Heart right ventricle (tissue), 16 donors: ENCODE measurements at regions not wholly inside any gene's neighbourhood (a gene's known extent, or its start where the extent isn't known, plus 50 kb on each side); places are given as distances from the start of the nearest gene placed in this dataset.

Experiments used
- ATAC-seq, 8 donors: fragments of 200-7000 bp; cut with Tn5 transposase; one replicate each; pipeline ENCODE4 v1.9.1; 2020; ENCODE audit warnings: mild to moderate bottlenecking in 8 of 8, moderate library complexity in 8 of 8, moderate number of reproducible peaks in 1 of 8
- DNase-seq, 2 donors: peaks; one replicate each; pipeline ENCODE4 v3.0.0-alpha.2; 2020
- H3K27ac ChIP-seq, 10 donors: fragments of 200-600 bp; sonication (generic) in 2 of 10; one replicate each; pipeline versions ENCODE4 v1.5.0 to v1.8.0; 2020 to 2022; ENCODE audit warnings: mild to moderate bottlenecking in 3 of 10
- H3K27me3 ChIP-seq, 7 donors: fragments of 200-600 bp; one replicate each; pipeline ENCODE4 v1.8.0; 2021 to 2022; ENCODE audit warnings: mild to moderate bottlenecking in 2 of 7
- H3K36me3 ChIP-seq, 9 donors: fragments of 200-600 bp; sonication (generic) in 1 of 9; one replicate each; pipeline versions ENCODE4 v1.5.0 to v1.8.0; 2020 to 2022; ENCODE audit warnings: mild to moderate bottlenecking in 2 of 9
- H3K4me1 ChIP-seq, 9 donors: fragments of 200-600 bp; sonication (generic) in 1 of 9; one replicate each; pipeline versions ENCODE4 v1.5.0 to v1.8.0; 2020 to 2022; ENCODE audit warnings: mild to moderate bottlenecking in 4 of 9
- H3K4me3 ChIP-seq, 10 donors: fragments of 200-600 bp; sonication (generic) in 2 of 10; one replicate each; pipeline versions ENCODE4 v1.5.0 to v1.8.0; 2020 to 2022; ENCODE audit warnings: mild to moderate bottlenecking in 7 of 10, moderate library complexity in 2 of 10
- H3K9me3 ChIP-seq, 11 donors: fragments of 200-600 bp in 10 of 11; sonication (generic) in 2 of 11; one replicate each; pipeline versions ENCODE4 v1.5.0 to v1.8.0; 2013 to 2022; ENCODE audit warnings: mild to moderate bottlenecking in 2 of 11, control low read depth in 1 of 11, moderate library complexity in 1 of 11
- WGBS, 2 donors: extraction: QIAGEN DNeasy Blood & Tissue Kit; methylation state at CpG; one replicate each; pipeline ENCODE4 v1.1.7; 2013; ENCODE audit warnings: inconsistent platforms in 1 of 2; 5-methylcytosine and 5-hydroxymethylcytosine counted together
- intact Hi-C, 10 donors: fragments of 100-400 bp; cut with DNase I; formaldehyde crosslinking; loops; one replicate each; pipeline versions ENCODE4 v1.11.1 to v1.14.2; 2022
- TF ChIP-seq, protein P1 (sequence below), 9 donors: fragments of 200-600 bp; sonication (generic) in 2 of 9; IDR thresholded peaks; one replicate each; pipeline versions ENCODE4 v1.5.0 to v1.8.0; 2021 to 2022; ENCODE audit warnings: antibody characterized with exemption in 9 of 9, mild to moderate bottlenecking in 5 of 9, moderate library complexity in 1 of 9
- donor health status: Arrhythmogenic right ventricular cardiomyopathy.
- donor health status: ischemic (EF 13 %, LVEDD 7.1; RV severe dilation, severe dysfunction).
- donor health status: healthy with polysubstance abuse.
- donor health status: DM: no; HTN: yes; CAD: no.
- donor health status: DM: no; HTN: no; CAD: no.
- donor health status: ischemic (EF 25% LVEDD 6.9; RV normal size, moderate dysfunction).
- donor health status: ischemic (EF 25% LVEDD 5.7; RV mildly dilated, moderate dysfunction).
- donor health status: healthy.
- donor health status: DM: yes; HTN: yes; CAD: no.
- donor health status: Ischemic cardiomyopathy.
- donor health status: ischemic (EF 35%, LVEDD 5.7; RV mildly dilated, moderate dysfunction).
- donor health status: nonischemic (EF 11% LVEDD 7.7; RV severe dilation, severe dysfunction).
- donor health status: DM: yes; HTN: yes; CAD: no.
- donor health status: PGD.
- donor health status: ischemic (EF 29% LVEDD 5.4; RV normal size, mild dysfunction).
- donor health status: nonischemic (EF 23%, LVEDD 6.1; RV moderate dilation, normal function).

DNA sequence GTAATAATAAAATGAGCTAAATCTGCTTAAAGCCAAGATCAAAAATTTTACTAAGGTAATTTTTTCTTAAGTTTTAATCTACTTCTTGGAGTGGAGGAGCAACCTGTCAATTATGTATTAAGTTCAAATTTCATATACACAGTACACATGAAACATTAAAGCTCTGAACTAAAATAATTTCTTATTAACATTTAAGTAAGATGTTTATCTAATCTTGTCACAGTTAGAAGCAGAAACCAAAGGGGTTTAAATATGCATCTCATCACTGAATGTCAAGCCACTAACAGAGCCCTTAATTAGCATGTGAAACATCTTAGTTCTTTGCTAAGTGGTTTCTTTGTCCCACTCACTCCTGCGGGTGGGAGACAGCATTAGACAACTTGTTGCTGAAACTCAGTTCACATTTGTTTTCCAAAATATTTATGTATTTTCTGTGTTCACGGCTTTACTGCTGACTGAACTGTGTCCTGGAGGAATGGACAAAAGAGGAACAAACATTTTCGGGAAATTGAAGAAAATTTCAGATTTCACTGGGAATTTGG, 130.9 kb upstream of the MBL2 start:
- H3K27ac ChIP-seq: no peak overlapping the region
- DNase-seq: no peak
- ATAC-seq: no peak
- peaks cover 0 to 6% (median 0%) of the 10 kb centered on the region in 7 donors for H3K27me3 ChIP-seq
- 42 to 64% methylated on average over 3 of the region's 3 CpGs for WGBS, 2 donors
- intact Hi-C loops: no loop called here
- no peaks in the 10 kb centered on the region for H3K4me1 ChIP-seq
- H3K9me3 ChIP-seq: no peaks in the 10 kb centered on the region
- TF ChIP-seq, protein P1, sequence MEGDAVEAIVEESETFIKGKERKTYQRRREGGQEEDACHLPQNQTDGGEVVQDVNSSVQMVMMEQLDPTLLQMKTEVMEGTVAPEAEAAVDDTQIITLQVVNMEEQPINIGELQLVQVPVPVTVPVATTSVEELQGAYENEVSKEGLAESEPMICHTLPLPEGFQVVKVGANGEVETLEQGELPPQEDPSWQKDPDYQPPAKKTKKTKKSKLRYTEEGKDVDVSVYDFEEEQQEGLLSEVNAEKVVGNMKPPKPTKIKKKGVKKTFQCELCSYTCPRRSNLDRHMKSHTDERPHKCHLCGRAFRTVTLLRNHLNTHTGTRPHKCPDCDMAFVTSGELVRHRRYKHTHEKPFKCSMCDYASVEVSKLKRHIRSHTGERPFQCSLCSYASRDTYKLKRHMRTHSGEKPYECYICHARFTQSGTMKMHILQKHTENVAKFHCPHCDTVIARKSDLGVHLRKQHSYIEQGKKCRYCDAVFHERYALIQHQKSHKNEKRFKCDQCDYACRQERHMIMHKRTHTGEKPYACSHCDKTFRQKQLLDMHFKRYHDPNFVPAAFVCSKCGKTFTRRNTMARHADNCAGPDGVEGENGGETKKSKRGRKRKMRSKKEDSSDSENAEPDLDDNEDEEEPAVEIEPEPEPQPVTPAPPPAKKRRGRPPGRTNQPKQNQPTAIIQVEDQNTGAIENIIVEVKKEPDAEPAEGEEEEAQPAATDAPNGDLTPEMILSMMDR (IDR thresholded peaks at IDR 0.05): no peak
- no peaks in the 10 kb centered on the region for H3K36me3 ChIP-seq
- no peak overlapping the region for H3K4me3 ChIP-seq

DNA sequence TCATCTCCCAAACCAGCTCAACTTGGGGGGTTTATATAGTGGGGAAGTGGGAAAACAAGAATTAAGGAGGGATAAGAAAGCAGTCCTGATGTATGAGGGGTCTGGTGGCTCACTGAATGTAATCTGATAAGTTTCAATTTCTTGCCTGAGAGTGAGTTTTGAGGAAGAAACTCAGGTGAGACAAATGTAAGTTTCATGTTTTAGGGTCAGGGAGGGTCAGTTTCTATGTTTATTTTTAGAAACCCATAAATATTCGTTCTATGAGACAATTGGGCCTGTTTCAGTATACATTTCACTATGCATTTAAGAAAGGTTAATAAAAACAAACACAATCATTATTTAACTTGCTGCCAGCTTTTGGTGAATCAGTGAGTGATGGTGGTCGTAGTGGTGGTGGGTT, 128.0 kb upstream of the MBL2 start:
- DNase-seq (no peak), ATAC-seq (no peak)
- Histone ChIP-seq H3K4me3 (no peak overlapping the region), H3K27me3 (peaks cover 0 to 6% (median 0%) of the 10 kb centered on the region in 7 donors), H3K27ac (no peak overlapping the region), H3K9me3 (no peaks in the 10 kb centered on the region), H3K4me1 (no peaks in the 10 kb centered on the region), H3K36me3 (no peaks in the 10 kb centered on the region)
- TF ChIP-seq, protein P1 (IDR thresholded peaks at IDR 0.05): no peak
- WGBS, 2 donors: 48 to 53% methylated on average over 2 of the region's 2 CpGs
- intact Hi-C loops: no loop called here

DNA sequence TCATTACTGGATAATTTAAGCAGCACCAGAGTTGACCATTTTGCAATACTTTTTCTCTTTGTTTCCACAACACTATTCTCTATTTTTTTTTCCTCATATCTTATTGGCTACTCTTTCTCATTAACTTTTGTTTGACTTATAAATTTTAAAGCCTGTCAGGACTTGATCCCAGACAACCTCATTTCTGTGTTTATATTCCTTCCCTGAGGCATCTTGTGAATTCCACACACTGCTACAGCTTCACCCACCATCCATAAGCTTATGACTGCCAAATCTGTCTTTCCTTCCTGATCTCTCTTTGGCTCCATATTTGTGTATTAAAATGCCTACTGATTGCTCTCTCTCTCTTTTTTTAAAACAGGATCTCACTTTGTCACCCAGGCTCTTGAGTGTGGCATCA, 124.6 kb upstream of the MBL2 start:
- intact Hi-C loops: no loop called here
- Histone ChIP-seq H3K36me3 (no peaks in the 10 kb centered on the region), H3K27me3 (peaks cover 0 to 6% (median 0%) of the 10 kb centered on the region in 7 donors), H3K27ac (no peak overlapping the region), H3K4me1 (no peaks in the 10 kb centered on the region), H3K9me3 (no peaks in the 10 kb centered on the region), H3K4me3 (no peak overlapping the region)
- DNase-seq: no peak
- TF ChIP-seq, protein P1 (IDR thresholded peaks at IDR 0.05): no peak
- no peak for ATAC-seq

DNA sequence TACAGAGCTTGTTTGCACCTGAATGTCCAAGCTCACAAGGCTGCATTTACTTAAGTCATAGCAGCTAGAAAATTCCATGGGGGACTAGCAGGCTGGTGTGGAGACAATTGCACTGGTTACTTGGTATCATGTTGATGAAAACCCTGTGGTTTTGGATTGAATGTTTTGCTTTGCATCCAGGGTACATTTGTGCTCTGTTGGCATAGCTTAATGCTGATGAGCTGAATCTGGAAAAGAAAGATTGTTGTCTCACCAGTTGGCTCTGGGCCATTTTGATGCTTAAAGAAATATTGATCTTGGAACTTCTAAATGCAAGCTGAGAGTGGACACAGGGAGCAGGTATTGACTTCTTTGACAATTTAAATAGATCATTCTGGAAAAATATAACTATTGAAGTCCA, 122.5 kb upstream of the MBL2 start:
- H3K4me1 ChIP-seq: no peaks in the 10 kb centered on the region
- no peak for ATAC-seq

More for the DNA sequence above, 122.5 kb upstream of the MBL2 start:
- no peak overlapping the region for H3K4me3 ChIP-seq
- TF ChIP-seq, protein P1 (IDR thresholded peaks at IDR 0.05): no peak
- no peaks in the 10 kb centered on the region for H3K36me3 ChIP-seq
- H3K27me3 ChIP-seq: peaks cover 0 to 6% (median 0%) of the 10 kb centered on the region in 7 donors
- H3K9me3 ChIP-seq: no peaks in the 10 kb centered on the region
- DNase-seq: no peak
- intact Hi-C loops: no loop called here
- no peak overlapping the region for H3K27ac ChIP-seq
